Keratinocyte (primary cell): ENCODE measurements at regions not wholly inside any gene's neighbourhood (a gene's known extent, or its start where the extent isn't known, plus 50 kb on each side); places are given as distances from the start of the nearest gene placed in this dataset.

Experiments used
- CTCF ChIP-seq, 3 experiments: IDR thresholded peaks in 1 of 3; conservative IDR thresholded peaks in 1 of 3; optimal IDR thresholded peaks in 1 of 3; 2 replicates in 2 of 3; 3 replicates in 1 of 3; pipeline versions ENCODE3 to v1.5.1; 2011; ENCODE audit warnings: low read length in 3 of 3, mild to moderate bottlenecking in 3 of 3, moderate library complexity in 2 of 3, control low read depth in 1 of 3, inconsistent platforms in 1 of 3; ENCODE audit not compliant: insufficient read depth in 2 of 3; ENCODE audit errors: extremely low read depth in 1 of 3
- EZH2 ChIP-seq: IDR thresholded peaks from one replicate; pipeline ENCODE4 v1.6.1; 2012; ENCODE audit warnings: inconsistent platforms, mild to moderate bottlenecking, low read length, moderate library complexity

DNA sequence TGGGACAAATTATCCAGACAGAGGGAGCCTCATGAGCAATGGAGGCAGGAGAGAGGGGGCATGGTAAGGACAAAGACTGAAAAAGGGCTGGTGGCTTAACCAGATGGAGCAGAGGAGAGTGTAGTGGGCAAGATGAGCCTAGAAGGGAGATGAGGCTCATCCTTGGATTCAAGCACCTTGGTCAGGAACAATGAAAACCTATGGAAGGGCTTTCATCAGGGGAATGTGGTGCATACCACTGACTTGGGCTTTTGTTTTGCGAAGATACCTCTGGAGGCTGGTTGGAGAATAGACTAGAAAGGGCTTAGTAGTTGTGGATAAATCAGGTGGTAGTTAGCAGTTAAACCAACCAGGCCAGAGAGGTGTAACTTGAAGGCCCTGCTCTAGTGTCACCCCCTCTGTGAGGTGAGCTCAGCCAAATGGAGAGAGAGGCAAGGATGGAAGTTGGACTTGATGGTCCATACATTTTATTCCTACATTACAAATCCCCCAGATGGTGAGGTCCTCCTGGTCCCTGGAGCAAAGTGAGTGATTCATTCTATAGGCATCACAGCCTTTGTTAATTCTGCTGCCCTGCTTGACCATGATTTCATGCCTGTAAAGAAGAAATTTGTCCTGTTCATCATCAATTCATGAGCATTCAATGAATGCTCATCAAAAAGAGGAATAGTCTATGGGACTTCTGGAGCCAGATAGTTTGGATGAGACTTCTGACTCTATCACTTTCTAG, 264.8 kb upstream of the IGFBP7 start:
- TF ChIP-seq CTCF (optimal IDR thresholded peaks at IDR 0.05 in 1 of 3, IDR thresholded peaks at IDR 0.05 in 1 of 3, conservative IDR thresholded peaks at IDR 0.05 in 1 of 3; ENCODE audit: extremely low read depth in 1 of 3, insufficient read depth in 2 of 3, low read length in 3 of 3) = no peak
- TF ChIP-seq EZH2 = no peak
